ENCODE measurements at regions not wholly inside any gene's neighbourhood (a gene's known extent, or its start where the extent isn't known, plus 50 kb on each side); places are given as distances from the start of the nearest gene placed in this dataset.

GRCh38 chr5:91436241-91436640, 53.1 kb upstream of the ARRDC3 start:
- H3K27me3 ChIP-seq (ENCODE audit: control insufficient read depth in 1 of 2, insufficient read depth in 2 of 2, low read length in 2 of 2): no peaks in the 10 kb centered on the region
- H3K36me3 ChIP-seq (ENCODE audit: insufficient read depth, low read length): no peaks in the 10 kb centered on the region
- no peaks in the 10 kb centered on the region for H3K9me3 ChIP-seq (ENCODE audit: low read length)
- H3K4me3 ChIP-seq (ENCODE audit: low read depth in 1 of 2, low read length in 2 of 2): no peak overlapping the region
- H3K4me1 ChIP-seq (ENCODE audit: insufficient read depth, low read length): no peaks in the 10 kb centered on the region
- no peak overlapping the region for H3K9ac ChIP-seq (ENCODE audit: low read length)
- no peak overlapping the region for H3K27ac ChIP-seq (ENCODE audit: low read depth, low read length)

DNA sequence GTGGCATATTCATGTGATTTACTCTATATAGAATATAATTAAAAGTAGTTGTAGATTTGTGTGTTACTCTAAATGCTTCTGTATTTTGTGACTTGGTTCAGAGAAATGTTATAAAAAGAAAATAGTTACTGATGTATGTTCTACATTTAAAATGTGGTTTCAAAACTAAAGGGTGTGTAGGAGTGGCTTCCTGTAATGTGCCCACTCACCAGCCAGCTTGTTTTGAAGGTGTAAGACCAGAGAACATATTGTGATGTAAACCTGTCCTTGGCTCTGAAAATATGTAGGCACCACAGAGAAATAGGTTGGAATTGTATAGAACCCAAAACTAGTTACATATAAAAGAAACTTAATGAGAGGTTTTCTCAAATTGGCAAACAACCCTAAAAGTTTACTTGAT, 51.2 kb upstream of the ARRDC3 start:
- no peaks in the 10 kb centered on the region for H3K4me1 ChIP-seq (ENCODE audit: insufficient read depth, low read length)
- H3K36me3 ChIP-seq (ENCODE audit: insufficient read depth, low read length): no peaks in the 10 kb centered on the region
- no peaks in the 10 kb centered on the region for H3K9me3 ChIP-seq (ENCODE audit: low read length)
- H3K27ac ChIP-seq (ENCODE audit: low read depth, low read length): no peak overlapping the region
- H3K9ac ChIP-seq (ENCODE audit: low read length): no peak overlapping the region
- no peaks in the 10 kb centered on the region for H3K27me3 ChIP-seq (ENCODE audit: control insufficient read depth in 1 of 2, insufficient read depth in 2 of 2, low read length in 2 of 2)
- H3K4me3 ChIP-seq (ENCODE audit: low read depth in 1 of 2, low read length in 2 of 2): no peak overlapping the region

GRCh38 chr5:91433861-91434260, 50.7 kb upstream of the ARRDC3 start:
- no peak overlapping the region for H3K9ac ChIP-seq (ENCODE audit: low read length)
- no peaks in the 10 kb centered on the region for H3K9me3 ChIP-seq (ENCODE audit: low read length)
- no peaks in the 10 kb centered on the region for H3K27me3 ChIP-seq (ENCODE audit: control insufficient read depth in 1 of 2, insufficient read depth in 2 of 2, low read length in 2 of 2)
- no peaks in the 10 kb centered on the region for H3K36me3 ChIP-seq (ENCODE audit: insufficient read depth, low read length)
- no peak overlapping the region for H3K4me3 ChIP-seq (ENCODE audit: low read depth in 1 of 2, low read length in 2 of 2)
- no peak overlapping the region for H3K27ac ChIP-seq (ENCODE audit: low read depth, low read length)
- H3K4me1 ChIP-seq (ENCODE audit: insufficient read depth, low read length): no peaks in the 10 kb centered on the region

Data from muscle layer of colon (tissue), 2 donors.